ENCODE measurements at regions not wholly inside any gene's neighbourhood (a gene's known extent, or its start where the extent isn't known, plus 50 kb on each side); places are given as distances from the start of the nearest gene placed in this dataset.

GRCh38 chr11:123357353-123357989 lies 72.6 kb upstream of the GRAMD1B start:
- TF ChIP-seq CTCF (IDR thresholded peaks at IDR 0.05): no peak
- Mint-ChIP-seq H3K9me3 (ENCODE audit: unreplicated experiment) (no peaks in the 10 kb centered on the region), H3K36me3 (ENCODE audit: unreplicated experiment) (no peaks in the 10 kb centered on the region), H3K27ac (ENCODE audit: unreplicated experiment) (no peak overlapping the region), H3K4me1 (ENCODE audit: unreplicated experiment) (peaks cover 5% of the 10 kb centered on the region), H3K4me3 (ENCODE audit: unreplicated experiment) (peak overlapping the region; percentile 69), H3K27me3 (ENCODE audit: unreplicated experiment) (peaks cover 80% of the 10 kb centered on the region)
- DNase-seq (ENCODE audit: extremely low spot score, unreplicated experiment): peak; percentile 49

- Mint-ChIP-seq H3K27me3 (ENCODE audit: unreplicated experiment) (peaks cover 81% of the 10 kb centered on the region), H3K4me3 (ENCODE audit: unreplicated experiment) (no peak overlapping the region), H3K4me1 (ENCODE audit: unreplicated experiment) (peaks cover 5% of the 10 kb centered on the region), H3K9me3 (ENCODE audit: unreplicated experiment) (no peaks in the 10 kb centered on the region), H3K27ac (ENCODE audit: unreplicated experiment) (no peak overlapping the region), H3K36me3 (ENCODE audit: unreplicated experiment) (no peaks in the 10 kb centered on the region)
- TF ChIP-seq CTCF (IDR thresholded peaks at IDR 0.05): no peak
- DNase-seq (ENCODE audit: extremely low spot score, unreplicated experiment): peak; percentile 40
Observed at GRCh38 chr11:123356539-123356938, 73.5 kb upstream of the GRAMD1B start.

- no peaks in the 10 kb centered on the region for H3K9me3 Mint-ChIP-seq (ENCODE audit: unreplicated experiment)
- DNase-seq (ENCODE audit: extremely low spot score, unreplicated experiment): peak; percentile 32
- TF ChIP-seq CTCF (IDR thresholded peaks at IDR 0.05): no peak
- no peak overlapping the region for H3K4me3 Mint-ChIP-seq (ENCODE audit: unreplicated experiment)
- peaks cover 5% of the 10 kb centered on the region for H3K4me1 Mint-ChIP-seq (ENCODE audit: unreplicated experiment)
- peaks cover 66% of the 10 kb centered on the region for H3K27me3 Mint-ChIP-seq (ENCODE audit: unreplicated experiment)
- H3K27ac Mint-ChIP-seq (ENCODE audit: unreplicated experiment): no peak overlapping the region
- H3K36me3 Mint-ChIP-seq (ENCODE audit: unreplicated experiment): no peaks in the 10 kb centered on the region
Observed at GRCh38 chr11:123354371-123354975, 75.6 kb upstream of the GRAMD1B start.

- peak; percentile 73 for DNase-seq (ENCODE audit: extremely low spot score, unreplicated experiment)
- Mint-ChIP-seq H3K27me3 (ENCODE audit: unreplicated experiment) (peaks cover 51% of the 10 kb centered on the region), H3K36me3 (ENCODE audit: unreplicated experiment) (no peaks in the 10 kb centered on the region), H3K4me1 (ENCODE audit: unreplicated experiment) (no peaks in the 10 kb centered on the region), H3K4me3 (ENCODE audit: unreplicated experiment) (no peak overlapping the region), H3K27ac (ENCODE audit: unreplicated experiment) (no peak overlapping the region), H3K9me3 (ENCODE audit: unreplicated experiment) (no peaks in the 10 kb centered on the region)
- no peak for TF ChIP-seq CTCF (IDR thresholded peaks at IDR 0.05)
Observed at GRCh38 chr11:123351375-123351774, 78.7 kb upstream of the GRAMD1B start.

- peaks cover 44% of the 10 kb centered on the region for H3K27me3 Mint-ChIP-seq (ENCODE audit: unreplicated experiment)
- H3K36me3 Mint-ChIP-seq (ENCODE audit: unreplicated experiment): no peaks in the 10 kb centered on the region
- DNase-seq (ENCODE audit: extremely low spot score, unreplicated experiment): no peak
- no peak overlapping the region for H3K27ac Mint-ChIP-seq (ENCODE audit: unreplicated experiment)
- no peaks in the 10 kb centered on the region for H3K4me1 Mint-ChIP-seq (ENCODE audit: unreplicated experiment)
- H3K4me3 Mint-ChIP-seq (ENCODE audit: unreplicated experiment): no peak overlapping the region
- no peaks in the 10 kb centered on the region for H3K9me3 Mint-ChIP-seq (ENCODE audit: unreplicated experiment)
- TF ChIP-seq CTCF (IDR thresholded peaks at IDR 0.05): no peak
Observed at GRCh38 chr11:123349382-123349781, 80.7 kb upstream of the GRAMD1B start.

Measured in osteocyte (in vitro differentiated cells).